ENCODE measurements at regions not wholly inside any gene's neighbourhood (a gene's known extent, or its start where the extent isn't known, plus 50 kb on each side); places are given as distances from the start of the nearest gene placed in this dataset.
"Not testable (repeated sequence)": the region's sequence is repeated elsewhere in the genome, so short reads cannot be mapped to it uniquely, and the experiment has no call there.

- DNase-seq = not testable (repeated sequence)
These were observed 109.4 kb upstream of the SGIP1 start for GRCh38 chr1:66424530-66424929.

- DNase-seq = no peak
These were observed 107.6 kb upstream of the SGIP1 start for GRCh38 chr1:66426239-66426853.

- not testable (repeated sequence) for DNase-seq
These were observed 103.1 kb upstream of the SGIP1 start for GRCh38 chr1:66430815-66431214.

GRCh38 chr1:66431999-66432398 lies 102.0 kb upstream of the SGIP1 start:
- no peak for DNase-seq

GRCh38 chr1:66433611-66434010 lies 100.3 kb upstream of the SGIP1 start:
- DNase-seq = no peak

- DNase-seq = no peak
These were observed 99.9 kb upstream of the SGIP1 start for GRCh38 chr1:66434096-66434495.

- DNase-seq = no peak
These were observed 98.4 kb upstream of the SGIP1 start for GRCh38 chr1:66435541-66435940.

GRCh38 chr1:66436378-66437135 lies 97.4 kb upstream of the SGIP1 start:
- peak; percentile 27 to 62 for DNase-seq

GRCh38 chr1:66437136-66437401 lies 96.9 kb upstream of the SGIP1 start:
- DNase-seq = no peak

GRCh38 chr1:66438062-66438461 lies 95.9 kb upstream of the SGIP1 start:
- no peak for DNase-seq

GRCh38 chr1:66438501-66438900 lies 95.5 kb upstream of the SGIP1 start:
- no peak for DNase-seq

GRCh38 chr1:66439031-66439740 lies 94.8 kb upstream of the SGIP1 start:
- DNase-seq = peak; percentile 12 to 14

GRCh38 chr1:66443793-66444192 lies 90.2 kb upstream of the SGIP1 start:
- no peak for DNase-seq

GRCh38 chr1:66444438-66445265 lies 89.3 kb upstream of the SGIP1 start:
- DNase-seq = peak in 1 of 2 donors; percentile 6

GRCh38 chr1:66445492-66446181 lies 88.3 kb upstream of the SGIP1 start:
- peak; percentile 74 to 80 for DNase-seq

- DNase-seq = peak; percentile 55 to 85
These were observed 87.5 kb upstream of the SGIP1 start for GRCh38 chr1:66446261-66447001.

GRCh38 chr1:66450043-66450514 lies 83.9 kb upstream of the SGIP1 start:
- no peak for DNase-seq

GRCh38 chr1:66450847-66451246 lies 83.1 kb upstream of the SGIP1 start:
- no peak for DNase-seq

GRCh38 chr1:66452162-66452561 lies 81.8 kb upstream of the SGIP1 start:
- no peak for DNase-seq

- no peak for DNase-seq
These were observed 81.0 kb upstream of the SGIP1 start for GRCh38 chr1:66452982-66453381.

GRCh38 chr1:66455446-66455845 lies 78.5 kb upstream of the SGIP1 start:
- no peak for DNase-seq

- no peak for DNase-seq
These were observed 73.2 kb upstream of the SGIP1 start for GRCh38 chr1:66460776-66461175.
